ENCODE measurements at regions not wholly inside any gene's neighbourhood (a gene's known extent, or its start where the extent isn't known, plus 50 kb on each side); places are given as distances from the start of the nearest gene placed in this dataset.

DNA sequence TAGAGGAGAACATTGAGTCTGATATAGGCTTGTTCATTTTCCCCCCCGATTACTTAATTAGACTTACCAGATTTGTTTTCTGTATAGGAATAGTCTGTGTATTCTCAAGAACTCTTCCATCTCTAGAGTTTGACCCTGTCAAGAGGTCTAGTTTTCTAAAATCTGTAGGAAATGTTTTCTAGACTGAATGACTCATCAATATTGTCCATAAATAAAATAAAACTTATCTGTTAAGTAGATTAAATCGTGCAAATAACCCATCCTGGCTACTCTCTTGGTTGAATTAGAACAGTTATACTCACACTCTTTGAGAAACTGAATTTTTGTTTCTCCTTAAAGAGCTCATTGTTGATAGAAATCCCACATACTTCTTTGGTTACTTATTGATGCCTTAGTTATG lies 299.2 kb upstream of the CWC22 start:
- H3K27ac ChIP-seq (ENCODE audit: low read depth in 2 of 2, low read length in 1 of 2): no peak overlapping the region
- H3K27me3 ChIP-seq (ENCODE audit: insufficient read depth): no peaks in the 10 kb centered on the region
- TF ChIP-seq FOXJ3 (CRISPR knock-in tag; IDR thresholded peaks at IDR 0.05): no peak
- TF ChIP-seq RXRA (IDR thresholded peaks at IDR 0.05; ENCODE audit: borderline replicate concordance, low read depth): no peak
- TF ChIP-seq TEAD4 (IDR thresholded peaks at IDR 0.05; ENCODE audit: borderline replicate concordance, insufficient read depth): no peak
- TF ChIP-seq RAD21 (IDR thresholded peaks at IDR 0.05; ENCODE audit: low read length): no peak
- TF ChIP-seq, protein P1, sequence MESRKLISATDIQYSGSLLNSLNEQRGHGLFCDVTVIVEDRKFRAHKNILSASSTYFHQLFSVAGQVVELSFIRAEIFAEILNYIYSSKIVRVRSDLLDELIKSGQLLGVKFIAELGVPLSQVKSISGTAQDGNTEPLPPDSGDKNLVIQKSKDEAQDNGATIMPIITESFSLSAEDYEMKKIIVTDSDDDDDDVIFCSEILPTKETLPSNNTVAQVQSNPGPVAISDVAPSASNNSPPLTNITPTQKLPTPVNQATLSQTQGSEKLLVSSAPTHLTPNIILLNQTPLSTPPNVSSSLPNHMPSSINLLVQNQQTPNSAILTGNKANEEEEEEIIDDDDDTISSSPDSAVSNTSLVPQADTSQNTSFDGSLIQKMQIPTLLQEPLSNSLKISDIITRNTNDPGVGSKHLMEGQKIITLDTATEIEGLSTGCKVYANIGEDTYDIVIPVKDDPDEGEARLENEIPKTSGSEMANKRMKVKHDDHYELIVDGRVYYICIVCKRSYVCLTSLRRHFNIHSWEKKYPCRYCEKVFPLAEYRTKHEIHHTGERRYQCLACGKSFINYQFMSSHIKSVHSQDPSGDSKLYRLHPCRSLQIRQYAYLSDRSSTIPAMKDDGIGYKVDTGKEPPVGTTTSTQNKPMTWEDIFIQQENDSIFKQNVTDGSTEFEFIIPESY (IDR thresholded peaks at IDR 0.05; ENCODE audit: borderline replicate concordance, low read depth): no peak
- no peak for TF ChIP-seq NFIC (IDR thresholded peaks at IDR 0.05; ENCODE audit: borderline replicate concordance)
- TF ChIP-seq POLR2AphosphoS5 (IDR thresholded peaks at IDR 0.05; ENCODE audit: low read depth, low read length): no peak
- no peak for TF ChIP-seq JUND (IDR thresholded peaks at IDR 0.05)
- TF ChIP-seq YY1 (IDR thresholded peaks at IDR 0.05; ENCODE audit: low read depth): no peak
- TF ChIP-seq, protein P2, sequence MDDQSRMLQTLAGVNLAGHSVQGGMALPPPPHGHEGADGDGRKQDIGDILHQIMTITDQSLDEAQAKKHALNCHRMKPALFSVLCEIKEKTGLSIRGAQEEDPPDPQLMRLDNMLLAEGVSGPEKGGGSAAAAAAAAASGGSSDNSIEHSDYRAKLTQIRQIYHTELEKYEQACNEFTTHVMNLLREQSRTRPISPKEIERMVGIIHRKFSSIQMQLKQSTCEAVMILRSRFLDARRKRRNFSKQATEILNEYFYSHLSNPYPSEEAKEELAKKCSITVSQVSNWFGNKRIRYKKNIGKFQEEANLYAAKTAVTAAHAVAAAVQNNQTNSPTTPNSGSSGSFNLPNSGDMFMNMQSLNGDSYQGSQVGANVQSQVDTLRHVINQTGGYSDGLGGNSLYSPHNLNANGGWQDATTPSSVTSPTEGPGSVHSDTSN (IDR thresholded peaks at IDR 0.05): no peak
- no peak for TF ChIP-seq MXI1 (IDR thresholded peaks at IDR 0.05; ENCODE audit: low read depth, low read length)
- no peak for TF ChIP-seq ELF1 (IDR thresholded peaks at IDR 0.05)
- TF ChIP-seq, protein P3, sequence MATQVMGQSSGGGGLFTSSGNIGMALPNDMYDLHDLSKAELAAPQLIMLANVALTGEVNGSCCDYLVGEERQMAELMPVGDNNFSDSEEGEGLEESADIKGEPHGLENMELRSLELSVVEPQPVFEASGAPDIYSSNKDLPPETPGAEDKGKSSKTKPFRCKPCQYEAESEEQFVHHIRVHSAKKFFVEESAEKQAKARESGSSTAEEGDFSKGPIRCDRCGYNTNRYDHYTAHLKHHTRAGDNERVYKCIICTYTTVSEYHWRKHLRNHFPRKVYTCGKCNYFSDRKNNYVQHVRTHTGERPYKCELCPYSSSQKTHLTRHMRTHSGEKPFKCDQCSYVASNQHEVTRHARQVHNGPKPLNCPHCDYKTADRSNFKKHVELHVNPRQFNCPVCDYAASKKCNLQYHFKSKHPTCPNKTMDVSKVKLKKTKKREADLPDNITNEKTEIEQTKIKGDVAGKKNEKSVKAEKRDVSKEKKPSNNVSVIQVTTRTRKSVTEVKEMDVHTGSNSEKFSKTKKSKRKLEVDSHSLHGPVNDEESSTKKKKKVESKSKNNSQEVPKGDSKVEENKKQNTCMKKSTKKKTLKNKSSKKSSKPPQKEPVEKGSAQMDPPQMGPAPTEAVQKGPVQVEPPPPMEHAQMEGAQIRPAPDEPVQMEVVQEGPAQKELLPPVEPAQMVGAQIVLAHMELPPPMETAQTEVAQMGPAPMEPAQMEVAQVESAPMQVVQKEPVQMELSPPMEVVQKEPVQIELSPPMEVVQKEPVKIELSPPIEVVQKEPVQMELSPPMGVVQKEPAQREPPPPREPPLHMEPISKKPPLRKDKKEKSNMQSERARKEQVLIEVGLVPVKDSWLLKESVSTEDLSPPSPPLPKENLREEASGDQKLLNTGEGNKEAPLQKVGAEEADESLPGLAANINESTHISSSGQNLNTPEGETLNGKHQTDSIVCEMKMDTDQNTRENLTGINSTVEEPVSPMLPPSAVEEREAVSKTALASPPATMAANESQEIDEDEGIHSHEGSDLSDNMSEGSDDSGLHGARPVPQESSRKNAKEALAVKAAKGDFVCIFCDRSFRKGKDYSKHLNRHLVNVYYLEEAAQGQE (IDR thresholded peaks at IDR 0.05; ENCODE audit: low read depth, low read length): no peak
- TF ChIP-seq FOSL2 (IDR thresholded peaks at IDR 0.05; ENCODE audit: borderline replicate concordance, low read depth): no peak
- TF ChIP-seq RFX5 (IDR thresholded peaks at IDR 0.05; ENCODE audit: low read length): no peak
- TF ChIP-seq TCF12 (IDR thresholded peaks at IDR 0.05): no peak
- no peak for TF ChIP-seq SIN3A (IDR thresholded peaks at IDR 0.05; ENCODE audit: borderline replicate concordance, low read depth, low read length)
- WGBS (ENCODE audit: low lambda C conversion rate): 28% methylated on average over 2 of the region's 2 CpGs
- no peaks in the 10 kb centered on the region for H3K79me2 ChIP-seq (ENCODE audit: insufficient read depth)
- no peaks in the 10 kb centered on the region for H3K36me3 ChIP-seq (replicated peaks in 1 of 2; ENCODE audit: control insufficient read depth in 1 of 2, insufficient read depth in 2 of 2, low read length in 1 of 2)
- no peak overlapping the region for H3K9ac ChIP-seq
- H3K4me1 ChIP-seq (ENCODE audit: control insufficient read depth in 1 of 2, insufficient read depth in 2 of 2, low read depth in 1 of 2, low read length in 1 of 2): no peaks in the 10 kb centered on the region
- ChIA-PET POLR2A (no interaction called here), CTCF (interaction anchor here (1.1 kb wide), 1 partner anchor 180 kb away, joined by 4 read pairs; no protein-coding TSS in a partner anchor)
- no peak overlapping the region for H3K4me2 ChIP-seq
- H3K4me3 ChIP-seq (ENCODE audit: low read depth in 2 of 2, low read length in 1 of 2): no peak overlapping the region
- H4K20me1 ChIP-seq (ENCODE audit: insufficient read depth): no peaks in the 10 kb centered on the region
- no peaks in the 10 kb centered on the region for H3K9me2 ChIP-seq
- no peak overlapping the region for H2AFZ ChIP-seq (ENCODE audit: low read depth)
- no peaks in the 10 kb centered on the region for H3K9me3 ChIP-seq
- DNase-seq: no peak
- H3F3A ChIP-seq (replicated peaks; ENCODE audit: insufficient read depth): no peaks in the 10 kb centered on the region

Data from SK-N-SH (cell line).